ENCODE measurements at regions not wholly inside any gene's neighbourhood (a gene's known extent, or its start where the extent isn't known, plus 50 kb on each side); places are given as distances from the start of the nearest gene placed in this dataset.

- no peak for TF ChIP-seq EZH2phosphoT487 (IDR thresholded peaks at IDR 0.05; ENCODE audit: unreplicated experiment)
- peak; percentile 99 for TF ChIP-seq POLR2AphosphoS5 (IDR thresholded peaks at IDR 0.05; ENCODE audit: low read depth)
- TF ChIP-seq NANOG (IDR thresholded peaks at IDR 0.05; ENCODE audit: borderline replicate concordance) = no peak
- TF ChIP-seq ZNF462 (CRISPR knock-in tag; IDR thresholded peaks at IDR 0.05) = no peak
- no peak for TF ChIP-seq STAT1 (IDR thresholded peaks at IDR 0.05; ENCODE audit: unreplicated experiment)
These were observed 124.6 kb upstream of the BTN3A2 start (continued) for GRCh38 chr6:26240157-26241032.

GRCh38 chr6:26241033-26241895, 123.7 kb upstream of the BTN3A2 start:
- Mint-ChIP-seq H3K9me3 (0 out of 3 replicates have a peak, but pooled peaks cover 2% of the 10 kb centered on the region), H3K4me3 (peak overlapping the region; percentile 77), H3K27me3 (ENCODE audit: insufficient read depth, low read depth, poor library complexity) (peaks cover 23% of the 10 kb centered on the region), H3K36me3 (ENCODE audit: low read depth) (no peaks in the 10 kb centered on the region; the same call in 2 of the 3 replicates), H3K27ac (peak overlapping the region; percentile 97), H3K4me1 (peaks cover 31% of the 10 kb centered on the region)
- peak overlapping the region; percentile 65 for H3K4me3 ChIP-seq
- peak; percentile 22 for ATAC-seq
- H3K79me2 ChIP-seq (replicated peaks; ENCODE audit: insufficient read depth) = no peaks in the 10 kb centered on the region
- H3K4me2 ChIP-seq = peak overlapping the region; percentile 75
- peaks cover 18% of the 10 kb centered on the region for H3K4me1 ChIP-seq (ENCODE audit: insufficient read depth)
- H3K27me3 ChIP-seq (ENCODE audit: insufficient read depth) = no peaks in the 10 kb centered on the region
- no peaks in the 10 kb centered on the region for H3K9me2 ChIP-seq (ENCODE audit: insufficient read depth)
- peak overlapping the region; percentile 97 for H3K27ac ChIP-seq (ENCODE audit: low read depth)
- H3F3A ChIP-seq (replicated peaks; ENCODE audit: low read depth) = no peaks in the 10 kb centered on the region
- no peaks in the 10 kb centered on the region for H4K20me1 ChIP-seq (replicated peaks; ENCODE audit: insufficient read depth)
- no peaks in the 10 kb centered on the region for H3K36me3 ChIP-seq (ENCODE audit: insufficient read depth)
- peak; percentile 65 for DNase-seq (ENCODE audit: low spot score)
- no peak overlapping the region for H2AFZ ChIP-seq
- TF ChIP-seq POLR2AphosphoS5 (IDR thresholded peaks at IDR 0.05; ENCODE audit: low read depth) (peak; percentile 38), ZNF114 (CRISPR knock-in tag; IDR thresholded peaks at IDR 0.05) (no peak)
